ENCODE measurements at regions not wholly inside any gene's neighbourhood (a gene's known extent, or its start where the extent isn't known, plus 50 kb on each side); places are given as distances from the start of the nearest gene placed in this dataset.

DNA sequence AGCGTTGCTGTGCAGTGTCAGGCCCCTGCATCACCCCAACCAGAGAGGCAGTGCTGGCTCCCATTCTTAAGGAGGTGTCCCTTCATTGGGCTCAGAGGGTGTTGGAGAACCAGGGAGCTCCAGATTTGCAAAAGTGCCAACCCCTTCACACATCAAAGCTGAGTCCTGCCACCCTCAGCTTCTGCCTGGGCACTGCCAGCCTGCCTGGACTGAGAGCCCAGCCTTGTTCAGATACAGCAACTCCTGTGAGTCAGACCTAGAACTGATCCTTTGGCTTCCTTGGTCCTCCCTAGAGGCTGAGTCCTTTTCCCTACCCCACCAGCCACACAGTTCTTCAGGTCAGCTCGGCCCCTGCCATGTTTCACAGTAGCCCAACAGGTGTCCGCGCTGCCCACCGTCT lies 424.9 kb upstream of the MYT1L start:
- no peak for TF ChIP-seq POLR2AphosphoS5 (IDR thresholded peaks at IDR 0.05)
- TF ChIP-seq, protein P1, sequence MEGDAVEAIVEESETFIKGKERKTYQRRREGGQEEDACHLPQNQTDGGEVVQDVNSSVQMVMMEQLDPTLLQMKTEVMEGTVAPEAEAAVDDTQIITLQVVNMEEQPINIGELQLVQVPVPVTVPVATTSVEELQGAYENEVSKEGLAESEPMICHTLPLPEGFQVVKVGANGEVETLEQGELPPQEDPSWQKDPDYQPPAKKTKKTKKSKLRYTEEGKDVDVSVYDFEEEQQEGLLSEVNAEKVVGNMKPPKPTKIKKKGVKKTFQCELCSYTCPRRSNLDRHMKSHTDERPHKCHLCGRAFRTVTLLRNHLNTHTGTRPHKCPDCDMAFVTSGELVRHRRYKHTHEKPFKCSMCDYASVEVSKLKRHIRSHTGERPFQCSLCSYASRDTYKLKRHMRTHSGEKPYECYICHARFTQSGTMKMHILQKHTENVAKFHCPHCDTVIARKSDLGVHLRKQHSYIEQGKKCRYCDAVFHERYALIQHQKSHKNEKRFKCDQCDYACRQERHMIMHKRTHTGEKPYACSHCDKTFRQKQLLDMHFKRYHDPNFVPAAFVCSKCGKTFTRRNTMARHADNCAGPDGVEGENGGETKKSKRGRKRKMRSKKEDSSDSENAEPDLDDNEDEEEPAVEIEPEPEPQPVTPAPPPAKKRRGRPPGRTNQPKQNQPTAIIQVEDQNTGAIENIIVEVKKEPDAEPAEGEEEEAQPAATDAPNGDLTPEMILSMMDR (IDR thresholded peaks at IDR 0.05 in 8 of 11, conservative IDR thresholded peaks at IDR 0.05 in 3 of 11): no peak

Measured in spleen (tissue), 7 donors.